ENCODE measurements at regions not wholly inside any gene's neighbourhood (a gene's known extent, or its start where the extent isn't known, plus 50 kb on each side); places are given as distances from the start of the nearest gene placed in this dataset.
"Not testable (repeated sequence)": the region's sequence is repeated elsewhere in the genome, so short reads cannot be mapped to it uniquely, and the experiment has no call there.

GRCh38 chr2:7646024-7646423 is 728.8 kb downstream of the RNF144A start:
- H3K27me3 ChIP-seq (ENCODE audit: control insufficient read depth in 2 of 2, insufficient read depth in 1 of 2, low read length in 1 of 2), result no peaks in the 10 kb centered on the region
- no peak overlapping the region for H3K4me3 ChIP-seq (ENCODE audit: low read length in 2 of 2)
- no peak for DNase-seq (ENCODE audit: low read depth in 6 of 9, low spot score in 9 of 9)
- WGBS, result 87% methylated on average over 3 of the region's 3 CpGs
- peaks cover 3 to 4% of the 10 kb centered on the region in 2 donors for H3K4me1 ChIP-seq (ENCODE audit: control insufficient read depth in 2 of 2, insufficient read depth in 2 of 2, low read length in 2 of 2)
- no peaks in the 10 kb centered on the region for H3K36me3 ChIP-seq (ENCODE audit: control insufficient read depth in 2 of 2, insufficient read depth in 2 of 2, low read length in 1 of 2)
- peaks cover 0 to 4% of the 10 kb centered on the region in 2 donors for H3K9me3 ChIP-seq (ENCODE audit: control insufficient read depth in 2 of 2, insufficient read depth in 1 of 2, low read length in 1 of 2)
- H3K27ac ChIP-seq (ENCODE audit: low read depth in 1 of 2, low read length in 1 of 2), result no peak overlapping the region

GRCh38 chr2:7646661-7647060 is 729.4 kb downstream of the RNF144A start:
- DNase-seq (ENCODE audit: low read depth in 6 of 9, low spot score in 9 of 9), result no peak
- Histone ChIP-seq H3K27ac (ENCODE audit: low read depth in 1 of 2, low read length in 1 of 2) (no peak overlapping the region), H3K9me3 (ENCODE audit: control insufficient read depth in 2 of 2, insufficient read depth in 1 of 2, low read length in 1 of 2) (no peaks in the 10 kb centered on the region), H3K4me1 (ENCODE audit: control insufficient read depth in 2 of 2, insufficient read depth in 2 of 2, low read length in 2 of 2) (peaks cover 3 to 4% of the 10 kb centered on the region in 2 donors), H3K36me3 (ENCODE audit: control insufficient read depth in 2 of 2, insufficient read depth in 2 of 2, low read length in 1 of 2) (no peaks in the 10 kb centered on the region), H3K27me3 (ENCODE audit: control insufficient read depth in 2 of 2, insufficient read depth in 1 of 2, low read length in 1 of 2) (no peaks in the 10 kb centered on the region), H3K4me3 (ENCODE audit: low read length in 2 of 2) (no peak overlapping the region)
- 93% methylated on average over 6 of the region's 6 CpGs for WGBS

GRCh38 chr2:7648221-7648795 is 731.1 kb downstream of the RNF144A start:
- no peak overlapping the region for H3K27ac ChIP-seq (ENCODE audit: low read depth in 1 of 2, low read length in 1 of 2)
- H3K36me3 ChIP-seq (ENCODE audit: control insufficient read depth in 2 of 2, insufficient read depth in 2 of 2, low read length in 1 of 2), result no peaks in the 10 kb centered on the region
- DNase-seq (ENCODE audit: low read depth in 6 of 9, low spot score in 9 of 9), result no peak
- H3K27me3 ChIP-seq (ENCODE audit: control insufficient read depth in 2 of 2, insufficient read depth in 1 of 2, low read length in 1 of 2), result no peaks in the 10 kb centered on the region
- H3K4me3 ChIP-seq (ENCODE audit: low read length in 2 of 2), result no peak overlapping the region
- H3K9me3 ChIP-seq (ENCODE audit: control insufficient read depth in 2 of 2, insufficient read depth in 1 of 2, low read length in 1 of 2), result no peaks in the 10 kb centered on the region
- peaks cover 3 to 4% of the 10 kb centered on the region in 2 donors for H3K4me1 ChIP-seq (ENCODE audit: control insufficient read depth in 2 of 2, insufficient read depth in 2 of 2, low read length in 2 of 2)
- 96% methylated on average over 7 of the region's 7 CpGs for WGBS

GRCh38 chr2:7649461-7650228 is 732.4 kb downstream of the RNF144A start:
- Histone ChIP-seq H3K27me3 (ENCODE audit: control insufficient read depth in 2 of 2, insufficient read depth in 1 of 2, low read length in 1 of 2) (no peaks in the 10 kb centered on the region), H3K27ac (ENCODE audit: low read depth in 1 of 2, low read length in 1 of 2) (peak overlapping the region; percentile 15 to 73), H3K9me3 (ENCODE audit: control insufficient read depth in 2 of 2, insufficient read depth in 1 of 2, low read length in 1 of 2) (peaks cover 0 to 3% of the 10 kb centered on the region in 2 donors), H3K4me3 (ENCODE audit: low read length in 2 of 2) (no peak overlapping the region), H3K36me3 (ENCODE audit: control insufficient read depth in 2 of 2, insufficient read depth in 2 of 2, low read length in 1 of 2) (no peaks in the 10 kb centered on the region), H3K4me1 (ENCODE audit: control insufficient read depth in 2 of 2, insufficient read depth in 2 of 2, low read length in 2 of 2) (peaks cover 3 to 4% of the 10 kb centered on the region in 2 donors)
- DNase-seq (ENCODE audit: low read depth in 6 of 9, low spot score in 9 of 9), result peak in 2 of 9 donors; percentile 15 to 46
- WGBS, result 70% methylated on average over 6 of the region's 6 CpGs

- no peaks in the 10 kb centered on the region for H3K27me3 ChIP-seq (ENCODE audit: control insufficient read depth in 2 of 2, insufficient read depth in 1 of 2, low read length in 1 of 2)
- 96% methylated on average over 2 of the region's 2 CpGs for WGBS
- H3K27ac ChIP-seq (ENCODE audit: low read depth in 1 of 2, low read length in 1 of 2), result no peak overlapping the region
- H3K4me1 ChIP-seq (ENCODE audit: control insufficient read depth in 2 of 2, insufficient read depth in 2 of 2, low read length in 2 of 2), result peaks cover 3 to 4% of the 10 kb centered on the region in 2 donors
- no peak for DNase-seq (ENCODE audit: low read depth in 6 of 9, low spot score in 9 of 9)
- H3K4me3 ChIP-seq (ENCODE audit: low read length in 2 of 2), result no peak overlapping the region
- H3K36me3 ChIP-seq (ENCODE audit: control insufficient read depth in 2 of 2, insufficient read depth in 2 of 2, low read length in 1 of 2), result no peaks in the 10 kb centered on the region
- H3K9me3 ChIP-seq (ENCODE audit: control insufficient read depth in 2 of 2, insufficient read depth in 1 of 2, low read length in 1 of 2), result peaks cover 0 to 3% of the 10 kb centered on the region in 2 donors
Observed at GRCh38 chr2:7653617-7654016, 736.4 kb downstream of the RNF144A start.

- H3K4me1 ChIP-seq (ENCODE audit: control insufficient read depth in 2 of 2, insufficient read depth in 2 of 2, low read length in 2 of 2), result no peaks in the 10 kb centered on the region
- no peak overlapping the region for H3K27ac ChIP-seq (ENCODE audit: low read depth in 1 of 2, low read length in 1 of 2)
- H3K27me3 ChIP-seq (ENCODE audit: control insufficient read depth in 2 of 2, insufficient read depth in 1 of 2, low read length in 1 of 2), result no peaks in the 10 kb centered on the region
- DNase-seq (ENCODE audit: low read depth in 6 of 9, low spot score in 9 of 9), result no peak
- no peak overlapping the region for H3K4me3 ChIP-seq (ENCODE audit: low read length in 2 of 2)
- H3K36me3 ChIP-seq (ENCODE audit: control insufficient read depth in 2 of 2, insufficient read depth in 2 of 2, low read length in 1 of 2), result no peaks in the 10 kb centered on the region
- 97% methylated on average over 2 of the region's 2 CpGs for WGBS
- H3K9me3 ChIP-seq (ENCODE audit: control insufficient read depth in 2 of 2, insufficient read depth in 1 of 2, low read length in 1 of 2), result peaks cover 0 to 3% of the 10 kb centered on the region in 2 donors
Observed at GRCh38 chr2:7655629-7656028, 738.4 kb downstream of the RNF144A start.

GRCh38 chr2:7657526-7657925 is 740.3 kb downstream of the RNF144A start:
- H3K4me3 ChIP-seq (ENCODE audit: low read length in 2 of 2); H3K27ac ChIP-seq (ENCODE audit: low read depth in 1 of 2, low read length in 1 of 2); H3K27me3 ChIP-seq (ENCODE audit: control insufficient read depth in 2 of 2, insufficient read depth in 1 of 2, low read length in 1 of 2); H3K4me1 ChIP-seq (ENCODE audit: control insufficient read depth in 2 of 2, insufficient read depth in 2 of 2, low read length in 2 of 2); DNase-seq (ENCODE audit: low read depth in 6 of 9, low spot score in 9 of 9); H3K36me3 ChIP-seq (ENCODE audit: control insufficient read depth in 2 of 2, insufficient read depth in 2 of 2, low read length in 1 of 2); H3K9me3 ChIP-seq (ENCODE audit: control insufficient read depth in 2 of 2, insufficient read depth in 1 of 2, low read length in 1 of 2): not testable (repeated sequence)
- 99% methylated on average over 2 of the region's 2 CpGs for WGBS

- Histone ChIP-seq H3K4me3 (ENCODE audit: low read length in 2 of 2) (no peak overlapping the region), H3K4me1 (ENCODE audit: control insufficient read depth in 2 of 2, insufficient read depth in 2 of 2, low read length in 2 of 2) (no peaks in the 10 kb centered on the region), H3K27ac (ENCODE audit: low read depth in 1 of 2, low read length in 1 of 2) (no peak overlapping the region), H3K9me3 (ENCODE audit: control insufficient read depth in 2 of 2, insufficient read depth in 1 of 2, low read length in 1 of 2) (peaks cover 0 to 2% of the 10 kb centered on the region in 2 donors), H3K36me3 (ENCODE audit: control insufficient read depth in 2 of 2, insufficient read depth in 2 of 2, low read length in 1 of 2) (no peaks in the 10 kb centered on the region), H3K27me3 (ENCODE audit: control insufficient read depth in 2 of 2, insufficient read depth in 1 of 2, low read length in 1 of 2) (no peaks in the 10 kb centered on the region)
- DNase-seq (ENCODE audit: low read depth in 6 of 9, low spot score in 9 of 9), result no peak
- WGBS, result 98% methylated on average over 12 of the region's 12 CpGs
Observed at GRCh38 chr2:7658486-7658885, 741.3 kb downstream of the RNF144A start.

- Histone ChIP-seq H3K9me3 (ENCODE audit: control insufficient read depth in 2 of 2, insufficient read depth in 1 of 2, low read length in 1 of 2) (no peaks in the 10 kb centered on the region), H3K36me3 (ENCODE audit: control insufficient read depth in 2 of 2, insufficient read depth in 2 of 2, low read length in 1 of 2) (no peaks in the 10 kb centered on the region), H3K27me3 (ENCODE audit: control insufficient read depth in 2 of 2, insufficient read depth in 1 of 2, low read length in 1 of 2) (no peaks in the 10 kb centered on the region), H3K27ac (ENCODE audit: low read depth in 1 of 2, low read length in 1 of 2) (no peak overlapping the region), H3K4me1 (ENCODE audit: control insufficient read depth in 2 of 2, insufficient read depth in 2 of 2, low read length in 2 of 2) (no peaks in the 10 kb centered on the region), H3K4me3 (ENCODE audit: low read length in 2 of 2) (no peak overlapping the region)
- 87% methylated on average over 2 of the region's 2 CpGs for WGBS
- no peak for DNase-seq (ENCODE audit: low read depth in 6 of 9, low spot score in 9 of 9)
Observed at GRCh38 chr2:7660816-7661215, 743.6 kb downstream of the RNF144A start.
